DND-41 (cell line): ENCODE measurements at regions not wholly inside any gene's neighbourhood (a gene's known extent, or its start where the extent isn't known, plus 50 kb on each side); places are given as distances from the start of the nearest gene placed in this dataset.
"Not testable (repeated sequence)": the region's sequence is repeated elsewhere in the genome, so short reads cannot be mapped to it uniquely, and the experiment has no call there.

Experiments used
- ATAC-seq: fragments of 200-7000 bp; cut with Tn5 transposase; 3 replicates; pipeline ENCODE4 v1.9.1; 2021; ENCODE audit warnings: low read depth; ENCODE audit not compliant: insufficient read depth
- DNase-seq: peaks from one replicate; pipeline ENCODE4 v3.0.0-alpha.2; 2020
- H2AFZ ChIP-seq: 2 replicates; pipeline ENCODE4 v1.6.0; 2012; ENCODE audit warnings: low read depth, low read length
- H3K27ac ChIP-seq: 2 replicates; pipeline ENCODE4 v1.5.1; 2012; ENCODE audit warnings: low read length, inconsistent platforms
- H3K27me3 ChIP-seq: fragments of 200-600 bp; sonication (generic); 2 replicates; pipeline ENCODE4 v1.6.0; 2012; ENCODE audit warnings: low read length, mild to moderate bottlenecking, inconsistent platforms; ENCODE audit not compliant: insufficient read depth, poor library complexity
- H3K36me3 ChIP-seq: 2 replicates; pipeline ENCODE4 v1.5.1; 2012; ENCODE audit warnings: low read length, inconsistent platforms; ENCODE audit not compliant: insufficient read depth
- H3K4me1 ChIP-seq: 2 replicates; pipeline ENCODE4 v1.5.1; 2012; ENCODE audit warnings: mild to moderate bottlenecking, low read length; ENCODE audit not compliant: insufficient read depth
- H3K4me2 ChIP-seq: 2 replicates; pipeline ENCODE4 v1.6.0; 2012; ENCODE audit warnings: mild to moderate bottlenecking, moderate library complexity, low read length, inconsistent platforms; ENCODE audit not compliant: insufficient read depth
- H3K4me3 ChIP-seq, 2 experiments: fragments of 200-600 bp in 1 of 2; shearing (Covaris generic) in 1 of 2; 2 replicates each; pipeline ENCODE4 v1.5.1; 2012 to 2016; ENCODE audit warnings: inconsistent platforms in 2 of 2, low read length in 2 of 2, mild to moderate bottlenecking in 2 of 2, low read depth in 1 of 2, moderate library complexity in 1 of 2
- H3K79me2 ChIP-seq: 2 replicates; pipeline ENCODE4 v1.6.0; 2012; ENCODE audit warnings: low read length, inconsistent platforms; ENCODE audit not compliant: insufficient read depth
- H3K9ac ChIP-seq: 2 replicates; pipeline ENCODE4 v1.6.0; 2012; ENCODE audit warnings: low read depth, mild to moderate bottlenecking, inconsistent platforms, low read length, moderate library complexity
- H3K9me3 ChIP-seq: 2 replicates; pipeline ENCODE4 v1.5.1; 2012; ENCODE audit warnings: low read length, moderate library complexity, mild to moderate bottlenecking, inconsistent platforms; ENCODE audit not compliant: insufficient read depth, severe bottlenecking
- H4K20me1 ChIP-seq: 2 replicates; pipeline ENCODE4 v1.6.0; 2012; ENCODE audit warnings: low read length; ENCODE audit not compliant: insufficient read depth
- EZH2 ChIP-seq: IDR thresholded peaks from 3 replicates; pipeline ENCODE4 v1.6.1; 2012; ENCODE audit warnings: borderline replicate concordance, low read depth, mild to moderate bottlenecking, moderate library complexity, low read length, inconsistent platforms; ENCODE audit not compliant: severe bottlenecking
- TF ChIP-seq, protein P1 (sequence below): IDR thresholded peaks from 2 replicates; pipeline ENCODE4 v1.5.1; 2012; ENCODE audit warnings: borderline replicate concordance, low read length, moderate library complexity, mild to moderate bottlenecking; ENCODE audit not compliant: poor library complexity, severe bottlenecking; ENCODE audit errors: extremely low read depth

GRCh38 chr16:29118301-29118957 lies 133.6 kb downstream of the LAT start:
- not testable (repeated sequence) for H3K27me3 ChIP-seq, H3K79me2 ChIP-seq, H3K4me3 ChIP-seq, H4K20me1 ChIP-seq, H3K4me1 ChIP-seq, H2AFZ ChIP-seq, H3K27ac ChIP-seq, H3K9ac ChIP-seq, H3K36me3 ChIP-seq, H3K4me2 ChIP-seq, H3K9me3 ChIP-seq
- ATAC-seq (peak; percentile 73), DNase-seq (peak; percentile 37)

DNA sequence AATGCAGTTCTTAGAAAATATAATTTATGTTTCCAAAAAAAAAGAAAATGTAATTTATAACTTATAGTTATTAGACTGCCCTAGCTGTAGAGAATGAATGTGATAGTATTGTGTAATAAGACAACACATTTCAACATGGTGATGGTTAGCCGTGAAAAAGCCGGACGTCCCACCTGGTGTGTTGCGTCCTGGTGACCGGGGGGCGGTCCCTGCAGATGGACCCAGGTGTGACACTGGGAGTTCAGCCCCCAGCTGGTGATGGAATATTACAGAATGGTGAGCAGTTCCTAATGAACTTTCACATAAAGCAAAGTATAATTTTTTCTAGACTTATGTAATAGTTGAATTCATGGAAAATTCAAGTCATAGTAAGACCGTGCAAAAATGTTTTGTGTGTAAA lies 132.8 kb downstream of the LAT start:
- H3K27ac ChIP-seq: no peak overlapping the region
- no peaks in the 10 kb centered on the region for H3K79me2 ChIP-seq
- H3K9me3 ChIP-seq: no peaks in the 10 kb centered on the region
- no peaks in the 10 kb centered on the region for H4K20me1 ChIP-seq
- H3K4me2 ChIP-seq: no peak overlapping the region
- H3K36me3 ChIP-seq: no peaks in the 10 kb centered on the region
- no peaks in the 10 kb centered on the region for H3K27me3 ChIP-seq
- DNase-seq (no peak), ATAC-seq (no peak)
- H3K4me1 ChIP-seq: no peaks in the 10 kb centered on the region
- H3K9ac ChIP-seq: no peak overlapping the region
- no peak overlapping the region for H3K4me3 ChIP-seq
- no peak overlapping the region for H2AFZ ChIP-seq
- TF ChIP-seq EZH2: no peak
- TF ChIP-seq, protein P1, sequence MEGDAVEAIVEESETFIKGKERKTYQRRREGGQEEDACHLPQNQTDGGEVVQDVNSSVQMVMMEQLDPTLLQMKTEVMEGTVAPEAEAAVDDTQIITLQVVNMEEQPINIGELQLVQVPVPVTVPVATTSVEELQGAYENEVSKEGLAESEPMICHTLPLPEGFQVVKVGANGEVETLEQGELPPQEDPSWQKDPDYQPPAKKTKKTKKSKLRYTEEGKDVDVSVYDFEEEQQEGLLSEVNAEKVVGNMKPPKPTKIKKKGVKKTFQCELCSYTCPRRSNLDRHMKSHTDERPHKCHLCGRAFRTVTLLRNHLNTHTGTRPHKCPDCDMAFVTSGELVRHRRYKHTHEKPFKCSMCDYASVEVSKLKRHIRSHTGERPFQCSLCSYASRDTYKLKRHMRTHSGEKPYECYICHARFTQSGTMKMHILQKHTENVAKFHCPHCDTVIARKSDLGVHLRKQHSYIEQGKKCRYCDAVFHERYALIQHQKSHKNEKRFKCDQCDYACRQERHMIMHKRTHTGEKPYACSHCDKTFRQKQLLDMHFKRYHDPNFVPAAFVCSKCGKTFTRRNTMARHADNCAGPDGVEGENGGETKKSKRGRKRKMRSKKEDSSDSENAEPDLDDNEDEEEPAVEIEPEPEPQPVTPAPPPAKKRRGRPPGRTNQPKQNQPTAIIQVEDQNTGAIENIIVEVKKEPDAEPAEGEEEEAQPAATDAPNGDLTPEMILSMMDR: no peak

DNA sequence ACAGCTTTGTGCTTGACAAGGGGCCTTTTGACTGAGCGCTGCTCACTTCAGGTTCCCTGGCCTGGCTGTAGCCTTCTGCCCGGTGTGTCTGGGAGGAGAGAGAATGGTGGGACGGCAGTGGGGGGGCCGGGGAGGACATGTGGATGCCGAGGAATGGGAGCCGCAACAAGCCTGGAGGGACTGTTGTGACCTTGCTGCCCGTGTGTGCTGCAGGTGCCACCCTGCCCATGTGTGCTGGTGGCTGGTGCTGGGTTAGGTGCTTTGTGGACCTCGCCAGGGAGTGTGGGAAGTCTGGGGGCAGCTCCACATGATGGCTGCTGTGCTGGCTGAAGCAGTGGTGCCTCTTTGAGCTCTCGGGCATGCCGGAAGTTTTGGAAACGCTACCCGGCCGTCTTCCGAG lies 132.1 kb downstream of the LAT start:
- H3K27ac ChIP-seq: no peak overlapping the region

DNA sequence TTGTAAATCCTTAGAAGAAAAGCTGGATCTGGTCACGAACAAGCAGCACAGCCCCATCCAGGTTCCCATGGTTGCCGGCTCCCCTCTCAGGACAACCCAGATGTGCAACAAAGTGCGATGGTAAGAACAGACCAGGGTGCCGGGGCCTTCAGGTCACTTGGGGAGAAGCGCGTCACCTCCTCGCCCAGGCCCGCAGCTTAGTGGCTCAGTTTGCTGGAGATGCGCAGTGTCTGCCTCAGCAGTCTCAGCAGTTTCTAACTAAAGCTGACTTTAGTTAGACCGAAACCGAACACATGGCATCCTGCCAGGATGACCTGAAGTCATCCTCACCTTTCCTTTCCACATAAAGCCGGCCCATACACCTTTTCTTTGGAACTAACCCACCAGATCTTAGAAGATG lies 131.4 kb downstream of the LAT start:
- not testable (repeated sequence) for H3K9ac ChIP-seq, ATAC-seq, H2AFZ ChIP-seq, H3K79me2 ChIP-seq, H3K36me3 ChIP-seq, H3K4me2 ChIP-seq, DNase-seq, H3K4me3 ChIP-seq, H3K27ac ChIP-seq, H3K4me1 ChIP-seq, H3K9me3 ChIP-seq, H3K27me3 ChIP-seq, H4K20me1 ChIP-seq

More for the DNA sequence above, 132.1 kb downstream of the LAT start:
- Histone ChIP-seq H3K79me2 (no peaks in the 10 kb centered on the region), H4K20me1 (no peaks in the 10 kb centered on the region), H3K4me2 (no peak overlapping the region), H3K9ac (no peak overlapping the region), H2AFZ (no peak overlapping the region), H3K4me3 (no peak overlapping the region), H3K36me3 (no peaks in the 10 kb centered on the region), H3K9me3 (no peaks in the 10 kb centered on the region), H3K4me1 (no peaks in the 10 kb centered on the region), H3K27me3 (no peaks in the 10 kb centered on the region)
- ATAC-seq (no peak), DNase-seq (no peak)
- TF ChIP-seq EZH2: no peak
- TF ChIP-seq, protein P1: no peak

- H3K9ac ChIP-seq: not testable (repeated sequence)
Observed at GRCh38 chr16:29115802-29116141, 130.9 kb downstream of the LAT start.

More at GRCh38 chr16:29115802-29116141, 130.9 kb downstream of the LAT start:
- not testable (repeated sequence) for H2AFZ ChIP-seq, H3K9me3 ChIP-seq, ATAC-seq, H3K4me2 ChIP-seq, H3K79me2 ChIP-seq, DNase-seq, H3K4me1 ChIP-seq, H3K27ac ChIP-seq, H3K4me3 ChIP-seq, H3K27me3 ChIP-seq, H4K20me1 ChIP-seq, H3K36me3 ChIP-seq
